ENCODE measurements at regions not wholly inside any gene's neighbourhood (a gene's known extent, or its start where the extent isn't known, plus 50 kb on each side); places are given as distances from the start of the nearest gene placed in this dataset.

DNA sequence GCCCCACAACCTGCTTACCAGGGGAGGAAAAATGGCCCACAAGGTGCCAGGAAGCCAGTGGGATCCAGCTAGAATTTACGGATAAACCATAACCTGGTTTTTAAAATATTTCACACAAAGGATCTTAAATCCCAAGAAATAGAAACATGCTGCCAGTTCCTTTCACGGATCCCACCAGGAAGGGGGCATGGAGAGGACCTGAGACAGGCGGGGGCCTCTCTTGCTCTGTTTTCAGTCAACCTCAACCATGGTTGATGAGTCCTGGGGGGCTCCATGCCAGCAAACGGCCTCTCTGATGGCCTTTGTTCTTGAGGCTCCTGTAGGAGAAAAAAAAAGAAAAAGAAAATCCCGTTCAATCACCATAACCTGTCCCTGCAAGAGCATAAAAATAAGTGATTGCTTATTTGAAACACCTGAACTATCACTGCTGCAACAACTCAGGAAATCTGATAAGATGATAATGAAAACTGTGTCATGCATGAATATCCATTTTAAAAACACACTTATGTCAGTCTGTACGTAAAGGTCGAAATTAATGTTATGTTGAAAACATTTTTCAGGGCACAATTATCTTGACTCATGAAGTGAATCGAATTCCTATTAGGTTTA is 125.8 kb upstream of the CST7 start:
- Histone ChIP-seq H3K4me1 (ENCODE audit: control insufficient read depth, insufficient read depth, low read length) (no peaks in the 10 kb centered on the region), H3K27ac (ENCODE audit: low read length) (no peak overlapping the region), H3K27me3 (ENCODE audit: control insufficient read depth, insufficient read depth, low read length) (no peaks in the 10 kb centered on the region), H3K36me3 (ENCODE audit: control insufficient read depth, insufficient read depth, low read length) (no peaks in the 10 kb centered on the region), H3K9me3 (replicated peaks; ENCODE audit: control insufficient read depth, low read depth, low read length) (no peaks in the 10 kb centered on the region), H3K4me3 (ENCODE audit: low read length) (no peak overlapping the region)
- 88% methylated on average over 3 of the region's 8 CpGs for WGBS (ENCODE audit: insufficient coverage)
- no peak for DNase-seq

DNA sequence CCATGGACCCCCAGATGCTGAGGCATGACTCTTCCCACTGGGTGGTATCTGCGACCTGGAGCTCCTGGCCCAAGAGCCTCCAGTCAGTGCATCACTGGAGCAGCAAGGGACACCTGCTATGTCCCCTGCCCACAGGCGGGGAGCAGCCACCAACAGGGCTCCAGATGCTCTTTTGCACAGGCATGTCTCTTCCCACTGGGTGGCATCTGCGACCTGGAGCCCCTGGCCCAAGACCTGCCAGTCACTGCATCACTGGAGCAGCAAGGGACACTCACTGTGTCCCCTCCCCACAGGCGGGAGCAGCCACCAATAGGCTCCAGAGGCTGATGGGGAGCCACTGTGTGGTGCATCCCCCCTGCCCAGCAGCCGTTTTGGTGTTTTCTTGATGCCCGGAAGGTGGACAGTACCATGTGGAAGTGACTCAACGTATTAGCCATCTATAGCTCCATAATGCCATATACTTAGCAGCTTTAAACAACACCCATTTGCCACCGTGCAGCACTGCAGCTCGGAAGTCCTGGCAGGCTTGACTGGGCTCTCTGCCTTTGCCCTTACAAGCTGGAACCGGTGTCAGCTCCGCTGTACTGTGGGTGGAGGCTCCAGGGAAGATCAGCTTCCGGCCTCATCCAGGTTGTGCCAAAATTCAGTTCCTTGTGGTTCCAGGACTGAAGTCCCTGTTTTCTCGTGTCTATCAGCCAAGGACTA is 124.9 kb upstream of the CST7 start:
- no peaks in the 10 kb centered on the region for H3K27me3 ChIP-seq (ENCODE audit: control insufficient read depth, insufficient read depth, low read length)
- 79% methylated on average over 12 of the region's 13 CpGs for WGBS (ENCODE audit: insufficient coverage)
- H3K4me3 ChIP-seq (ENCODE audit: low read length) = no peak overlapping the region
- no peak for DNase-seq
- no peak overlapping the region for H3K27ac ChIP-seq (ENCODE audit: low read length)
- H3K9me3 ChIP-seq (replicated peaks; ENCODE audit: control insufficient read depth, low read depth, low read length) = no peaks in the 10 kb centered on the region
- no peaks in the 10 kb centered on the region for H3K36me3 ChIP-seq (ENCODE audit: control insufficient read depth, insufficient read depth, low read length)
- H3K4me1 ChIP-seq (ENCODE audit: control insufficient read depth, insufficient read depth, low read length) = no peaks in the 10 kb centered on the region

DNA sequence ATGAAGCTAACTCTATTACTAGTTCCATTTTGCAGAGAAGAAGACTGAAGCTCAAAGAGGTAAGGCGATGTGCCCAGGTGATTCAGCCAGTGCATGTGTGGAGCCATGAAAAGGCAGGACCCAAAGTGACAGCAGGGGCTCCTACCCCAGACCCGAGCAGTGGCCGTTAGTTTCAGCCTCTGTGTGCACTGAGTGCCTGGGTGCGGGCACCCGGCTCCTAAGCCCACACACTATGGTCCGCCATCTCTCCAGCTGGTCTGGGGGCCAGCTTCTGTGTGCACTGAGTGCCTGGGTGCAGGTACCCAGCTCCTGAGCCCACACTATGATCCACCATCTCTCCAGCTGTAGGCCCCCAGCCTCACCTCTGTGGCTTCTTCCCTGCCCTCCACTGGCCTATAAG is 123.5 kb upstream of the CST7 start:
- no peaks in the 10 kb centered on the region for H3K36me3 ChIP-seq (ENCODE audit: control insufficient read depth, insufficient read depth, low read length)
- no peaks in the 10 kb centered on the region for H3K27me3 ChIP-seq (ENCODE audit: control insufficient read depth, insufficient read depth, low read length)
- H3K27ac ChIP-seq (ENCODE audit: low read length) = no peak overlapping the region
- H3K4me3 ChIP-seq (ENCODE audit: low read length) = no peak overlapping the region
- DNase-seq = no peak
- H3K9me3 ChIP-seq (replicated peaks; ENCODE audit: control insufficient read depth, low read depth, low read length) = no peaks in the 10 kb centered on the region
- 94% methylated on average over 5 of the region's 6 CpGs for WGBS (ENCODE audit: insufficient coverage)
- no peaks in the 10 kb centered on the region for H3K4me1 ChIP-seq (ENCODE audit: control insufficient read depth, insufficient read depth, low read length)

DNA sequence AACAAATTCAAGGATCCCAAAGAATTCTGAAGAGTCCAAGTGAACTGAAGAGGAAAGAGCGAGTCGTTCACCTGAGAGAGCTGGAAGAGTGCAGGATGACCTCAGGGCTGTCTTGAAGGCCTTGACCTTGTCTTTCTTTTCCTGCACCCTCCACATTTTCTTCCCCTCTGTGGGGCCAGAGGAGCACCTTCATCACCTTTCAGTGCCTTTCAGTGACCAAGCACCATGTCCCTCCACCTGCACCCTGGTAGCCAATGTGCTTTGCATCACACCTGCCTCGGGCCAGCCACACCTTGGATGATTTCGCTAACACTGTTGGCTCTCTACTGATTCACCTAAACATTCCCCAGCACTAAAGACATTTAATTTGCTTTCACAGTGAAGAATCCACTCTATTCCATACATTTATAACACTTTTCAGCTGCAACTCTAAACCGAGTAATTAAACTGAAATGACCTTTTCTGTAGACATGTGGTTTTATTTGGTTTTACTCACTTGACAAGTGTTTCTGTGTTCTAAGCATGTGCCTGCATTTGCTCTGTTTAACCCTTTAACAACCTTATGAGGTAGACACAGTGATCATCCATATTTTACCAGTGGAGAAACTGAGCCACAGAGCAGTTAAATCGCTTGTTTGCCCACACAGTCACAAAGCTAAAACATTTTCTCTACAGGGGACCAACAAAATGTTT is 121.3 kb upstream of the CST7 start:
- 54% methylated on average over 2 of the region's 6 CpGs for WGBS (ENCODE audit: insufficient coverage)
- no peaks in the 10 kb centered on the region for H3K4me1 ChIP-seq (ENCODE audit: control insufficient read depth, insufficient read depth, low read length)
- H3K9me3 ChIP-seq (replicated peaks; ENCODE audit: control insufficient read depth, low read depth, low read length) = peaks cover 7% of the 10 kb centered on the region
- DNase-seq = no peak
- H3K27me3 ChIP-seq (ENCODE audit: control insufficient read depth, insufficient read depth, low read length) = no peaks in the 10 kb centered on the region
- H3K27ac ChIP-seq (ENCODE audit: low read length) = no peak overlapping the region
- no peaks in the 10 kb centered on the region for H3K36me3 ChIP-seq (ENCODE audit: control insufficient read depth, insufficient read depth, low read length)
- H3K4me3 ChIP-seq (ENCODE audit: low read length) = no peak overlapping the region

DNA sequence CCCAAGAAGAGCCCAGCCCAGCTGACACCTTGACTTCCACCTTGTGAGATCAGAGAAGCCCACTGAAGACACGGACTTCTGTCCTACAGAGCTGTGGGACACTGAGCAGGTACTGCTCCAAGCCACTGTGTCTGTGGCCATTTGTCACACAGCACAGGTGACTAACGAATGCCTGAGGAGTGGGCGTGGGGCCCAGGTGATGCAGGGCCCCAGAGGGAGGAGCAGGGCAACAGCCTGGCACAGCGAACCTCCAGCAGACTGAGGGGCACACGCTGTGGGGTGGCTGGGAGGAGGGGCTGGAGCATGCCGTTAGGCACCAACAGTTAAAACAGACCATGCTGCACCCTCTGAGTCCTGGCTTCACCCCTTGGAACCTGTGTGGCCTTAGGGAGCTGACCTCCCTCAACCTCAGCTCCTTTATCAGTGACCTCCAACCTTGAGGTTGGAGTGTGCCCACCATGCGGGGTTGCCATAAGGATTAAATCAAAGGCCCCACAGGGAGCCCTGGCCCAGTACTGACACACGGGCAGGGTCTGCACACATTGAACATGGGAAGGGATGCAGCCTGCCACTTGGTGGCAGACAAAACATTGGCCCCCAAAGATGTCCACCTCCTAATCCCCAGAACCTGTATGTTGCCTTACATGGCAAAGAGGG is 119.9 kb upstream of the CST7 start:
- H3K36me3 ChIP-seq (ENCODE audit: control insufficient read depth, insufficient read depth, low read length) = no peaks in the 10 kb centered on the region
- no peak for DNase-seq
- H3K27ac ChIP-seq (ENCODE audit: low read length) = no peak overlapping the region
- H3K4me3 ChIP-seq (ENCODE audit: low read length) = no peak overlapping the region
- no peaks in the 10 kb centered on the region for H3K27me3 ChIP-seq (ENCODE audit: control insufficient read depth, insufficient read depth, low read length)
- WGBS (ENCODE audit: insufficient coverage) = 71% methylated on average over 8 of the region's 8 CpGs
- no peaks in the 10 kb centered on the region for H3K4me1 ChIP-seq (ENCODE audit: control insufficient read depth, insufficient read depth, low read length)
- H3K9me3 ChIP-seq (replicated peaks; ENCODE audit: control insufficient read depth, low read depth, low read length) = peaks cover 7% of the 10 kb centered on the region

DNA sequence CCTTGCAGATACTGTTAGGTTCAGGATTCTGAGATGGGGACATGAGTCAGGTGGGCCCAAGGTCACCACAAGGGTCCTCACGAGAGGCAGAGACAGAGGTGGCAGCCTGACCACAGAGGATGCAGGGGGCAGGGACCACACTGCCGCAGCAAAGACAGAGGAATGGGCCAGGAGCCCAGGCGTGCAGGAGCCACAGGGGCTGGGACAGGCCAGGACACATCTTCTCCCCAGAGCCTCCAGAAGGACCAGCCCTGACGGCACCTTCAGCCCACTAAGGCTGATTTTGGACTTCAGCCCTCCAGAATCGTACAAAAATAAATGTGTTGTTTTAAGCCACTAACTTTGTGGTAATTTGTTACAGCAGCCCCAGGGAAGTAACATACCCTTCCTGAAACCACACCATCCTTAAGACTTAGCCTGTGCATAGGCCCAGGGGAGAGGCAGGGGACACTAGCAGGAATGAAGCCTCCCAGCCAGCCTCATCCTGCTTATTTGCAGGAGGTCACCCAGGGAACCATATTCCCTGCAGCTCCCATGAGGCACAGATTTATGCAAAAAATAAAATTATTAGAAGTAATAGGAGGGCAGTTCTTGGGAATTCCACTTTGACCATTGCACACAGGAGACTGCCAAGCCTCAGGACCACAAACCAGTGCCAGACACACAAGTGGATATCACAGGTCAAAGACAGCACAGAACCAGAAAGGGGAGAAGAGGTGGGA is 119.3 kb upstream of the CST7 start:
- Histone ChIP-seq H3K9me3 (replicated peaks; ENCODE audit: control insufficient read depth, low read depth, low read length) (peaks cover 7% of the 10 kb centered on the region), H3K27ac (ENCODE audit: low read length) (no peak overlapping the region), H3K36me3 (ENCODE audit: control insufficient read depth, insufficient read depth, low read length) (no peaks in the 10 kb centered on the region), H3K4me3 (ENCODE audit: low read length) (no peak overlapping the region), H3K27me3 (ENCODE audit: control insufficient read depth, insufficient read depth, low read length) (no peaks in the 10 kb centered on the region), H3K4me1 (ENCODE audit: control insufficient read depth, insufficient read depth, low read length) (no peaks in the 10 kb centered on the region)
- WGBS (ENCODE audit: insufficient coverage) = 70% methylated on average over 3 of the region's 5 CpGs
- no peak for DNase-seq

DNA sequence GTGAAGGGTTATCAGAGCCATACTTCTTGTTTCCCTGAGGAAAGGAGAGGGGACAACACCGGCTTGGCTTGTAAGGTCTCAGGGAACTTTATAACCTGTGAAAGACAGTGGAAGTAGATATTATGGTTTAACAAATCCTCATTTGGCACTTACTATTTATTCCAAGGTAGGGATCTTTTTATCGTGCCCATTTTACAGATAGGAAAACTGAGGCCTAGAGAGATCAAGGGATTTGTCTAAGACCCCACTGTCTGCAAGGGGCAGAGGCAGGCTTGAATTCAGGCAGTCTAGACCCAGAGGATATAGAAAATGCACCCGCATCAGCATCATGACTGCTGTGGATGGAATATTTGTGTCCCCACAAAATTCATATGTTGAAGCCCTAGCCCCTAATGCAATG is 118.4 kb upstream of the CST7 start:
- DNase-seq = no peak
- H3K36me3 ChIP-seq (ENCODE audit: control insufficient read depth, insufficient read depth, low read length) = no peaks in the 10 kb centered on the region
- H3K27me3 ChIP-seq (ENCODE audit: control insufficient read depth, insufficient read depth, low read length) = no peaks in the 10 kb centered on the region
- H3K4me3 ChIP-seq (ENCODE audit: low read length) = no peak overlapping the region
- no peak overlapping the region for H3K27ac ChIP-seq (ENCODE audit: low read length)
- WGBS (ENCODE audit: insufficient coverage) = 43% methylated on average over 1 of the region's 3 CpGs
- H3K9me3 ChIP-seq (replicated peaks; ENCODE audit: control insufficient read depth, low read depth, low read length) = peaks cover 7% of the 10 kb centered on the region
- H3K4me1 ChIP-seq (ENCODE audit: control insufficient read depth, insufficient read depth, low read length) = no peaks in the 10 kb centered on the region

DNA sequence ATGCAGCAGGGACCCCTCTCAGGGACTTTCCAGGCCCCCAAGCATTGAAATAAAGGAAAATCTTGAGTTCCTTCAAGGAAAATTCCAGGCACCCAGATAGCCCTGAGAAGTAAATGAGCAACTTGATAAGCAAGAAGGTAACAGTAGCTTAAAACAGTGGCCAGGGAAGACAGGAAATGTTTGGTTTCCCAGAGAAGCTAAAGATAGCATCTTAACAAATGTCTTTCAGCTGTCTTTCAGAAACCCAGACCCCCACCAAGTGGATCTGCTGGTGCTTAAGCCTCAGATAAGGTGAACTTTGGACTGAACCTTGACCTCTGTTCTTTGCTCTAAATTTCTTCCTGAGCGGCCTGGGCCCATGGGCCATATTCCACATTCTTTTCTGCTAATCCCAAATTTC is 117.8 kb upstream of the CST7 start:
- 71% methylated on average over 1 of the region's 1 CpG for WGBS (ENCODE audit: insufficient coverage)
- Histone ChIP-seq H3K9me3 (replicated peaks; ENCODE audit: control insufficient read depth, low read depth, low read length) (peaks cover 7% of the 10 kb centered on the region), H3K27ac (ENCODE audit: low read length) (no peak overlapping the region), H3K27me3 (ENCODE audit: control insufficient read depth, insufficient read depth, low read length) (no peaks in the 10 kb centered on the region), H3K4me1 (ENCODE audit: control insufficient read depth, insufficient read depth, low read length) (no peaks in the 10 kb centered on the region), H3K36me3 (ENCODE audit: control insufficient read depth, insufficient read depth, low read length) (no peaks in the 10 kb centered on the region), H3K4me3 (ENCODE audit: low read length) (no peak overlapping the region)
- no peak for DNase-seq

DNA sequence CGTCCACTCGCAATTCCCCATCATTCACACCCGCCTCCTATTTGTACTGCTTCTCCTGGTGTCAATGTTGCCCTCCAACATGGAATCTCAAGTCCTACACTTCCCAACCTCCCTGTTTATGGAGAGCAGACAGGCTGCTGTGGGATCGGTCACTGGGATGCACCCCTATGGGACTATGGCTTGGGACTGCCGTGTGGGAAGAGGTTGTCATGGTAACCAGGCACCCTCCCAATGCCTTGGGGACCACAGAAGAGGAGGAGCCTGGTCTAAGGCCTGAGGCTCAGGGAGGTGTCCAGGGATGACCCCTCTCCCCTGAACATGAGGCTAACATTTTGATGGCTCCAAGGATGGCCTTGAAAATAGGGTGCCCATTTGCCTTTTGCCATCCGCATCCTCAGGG is 116.6 kb upstream of the CST7 start:
- Histone ChIP-seq H3K27ac (ENCODE audit: low read length) (no peak overlapping the region), H3K27me3 (ENCODE audit: control insufficient read depth, insufficient read depth, low read length) (no peaks in the 10 kb centered on the region), H3K36me3 (ENCODE audit: control insufficient read depth, insufficient read depth, low read length) (no peaks in the 10 kb centered on the region), H3K4me1 (ENCODE audit: control insufficient read depth, insufficient read depth, low read length) (no peaks in the 10 kb centered on the region), H3K4me3 (ENCODE audit: low read length) (no peak overlapping the region), H3K9me3 (replicated peaks; ENCODE audit: control insufficient read depth, low read depth, low read length) (peaks cover 7% of the 10 kb centered on the region)
- 58% methylated on average over 2 of the region's 6 CpGs for WGBS (ENCODE audit: insufficient coverage)
- no peak for DNase-seq

DNA sequence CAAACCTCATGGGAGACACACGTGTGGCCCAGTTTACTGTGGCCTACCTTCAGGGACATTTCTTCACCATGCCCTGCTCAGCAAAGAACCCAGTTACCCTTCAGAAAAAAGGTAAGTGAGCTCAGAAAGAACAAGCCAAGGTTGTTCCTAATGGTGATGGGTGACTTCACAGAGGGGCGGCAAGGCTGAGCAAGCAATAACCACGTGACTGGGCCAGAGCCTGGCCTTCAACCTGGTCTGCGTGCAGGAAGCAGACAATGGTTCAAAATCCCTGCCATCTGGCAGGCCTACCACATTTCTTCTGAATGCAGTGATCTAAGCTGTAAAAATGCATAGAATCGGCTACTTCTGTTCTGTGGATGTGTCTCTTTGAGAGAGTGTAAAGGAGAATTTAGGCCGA is 115.5 kb upstream of the CST7 start:
- no peaks in the 10 kb centered on the region for H3K36me3 ChIP-seq (ENCODE audit: control insufficient read depth, insufficient read depth, low read length)
- peaks cover 7% of the 10 kb centered on the region for H3K9me3 ChIP-seq (replicated peaks; ENCODE audit: control insufficient read depth, low read depth, low read length)
- peaks cover under 1% of the 10 kb centered on the region for H3K27me3 ChIP-seq (ENCODE audit: control insufficient read depth, insufficient read depth, low read length)
- no peak overlapping the region for H3K4me3 ChIP-seq (ENCODE audit: low read length)
- H3K4me1 ChIP-seq (ENCODE audit: control insufficient read depth, insufficient read depth, low read length) = no peaks in the 10 kb centered on the region
- DNase-seq = no peak
- no peak overlapping the region for H3K27ac ChIP-seq (ENCODE audit: low read length)
- 62% methylated on average over 3 of the region's 6 CpGs for WGBS (ENCODE audit: insufficient coverage)
